ENCODE measurements at regions not wholly inside any gene's neighbourhood (a gene's known extent, or its start where the extent isn't known, plus 50 kb on each side); places are given as distances from the start of the nearest gene placed in this dataset.

DNA sequence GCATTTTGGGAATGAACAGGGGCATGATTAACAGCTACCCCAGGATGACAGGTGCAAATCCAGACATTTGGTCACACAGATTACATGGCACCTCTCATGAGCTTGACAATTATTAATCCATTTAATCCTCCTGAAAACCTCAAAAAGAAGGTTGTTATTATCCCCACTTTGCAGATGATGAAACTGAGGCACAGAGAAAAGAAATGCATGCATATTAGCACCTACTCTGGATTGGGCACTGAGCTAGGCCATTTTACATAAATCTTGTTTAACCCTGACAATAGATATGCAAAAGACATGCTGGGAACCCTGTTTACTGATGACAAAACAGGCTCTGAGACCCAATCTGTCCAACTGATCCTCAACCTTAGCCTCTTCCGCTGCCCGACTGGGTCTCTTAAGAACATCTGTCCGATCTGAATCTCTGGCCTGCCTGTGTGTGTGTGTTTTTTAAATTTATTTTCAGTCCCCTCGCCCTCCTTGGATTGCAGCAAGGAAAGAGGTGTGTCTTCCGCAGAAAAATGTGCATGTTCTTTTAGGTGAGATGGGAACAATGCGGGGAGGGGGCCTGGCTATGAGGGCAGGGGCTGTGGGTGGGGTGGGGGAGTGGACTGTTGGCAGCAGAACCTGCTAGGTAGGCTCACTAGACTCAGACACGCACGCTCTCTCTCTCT is 162.5 kb downstream of the WNT7A start:
- H3K36me3 ChIP-seq = no peaks in the 10 kb centered on the region
- no peak overlapping the region for H3K4me3 ChIP-seq
- H3K4me1 ChIP-seq = no peaks in the 10 kb centered on the region
- H3K9me3 ChIP-seq = peaks cover 0 to 4% of the 10 kb centered on the region in 2 donors
- DNase-seq (ENCODE audit: low spot score) = no peak
- H3K27me3 ChIP-seq = no peaks in the 10 kb centered on the region
- H3K27ac ChIP-seq = no peak overlapping the region
- TF ChIP-seq, protein P1, sequence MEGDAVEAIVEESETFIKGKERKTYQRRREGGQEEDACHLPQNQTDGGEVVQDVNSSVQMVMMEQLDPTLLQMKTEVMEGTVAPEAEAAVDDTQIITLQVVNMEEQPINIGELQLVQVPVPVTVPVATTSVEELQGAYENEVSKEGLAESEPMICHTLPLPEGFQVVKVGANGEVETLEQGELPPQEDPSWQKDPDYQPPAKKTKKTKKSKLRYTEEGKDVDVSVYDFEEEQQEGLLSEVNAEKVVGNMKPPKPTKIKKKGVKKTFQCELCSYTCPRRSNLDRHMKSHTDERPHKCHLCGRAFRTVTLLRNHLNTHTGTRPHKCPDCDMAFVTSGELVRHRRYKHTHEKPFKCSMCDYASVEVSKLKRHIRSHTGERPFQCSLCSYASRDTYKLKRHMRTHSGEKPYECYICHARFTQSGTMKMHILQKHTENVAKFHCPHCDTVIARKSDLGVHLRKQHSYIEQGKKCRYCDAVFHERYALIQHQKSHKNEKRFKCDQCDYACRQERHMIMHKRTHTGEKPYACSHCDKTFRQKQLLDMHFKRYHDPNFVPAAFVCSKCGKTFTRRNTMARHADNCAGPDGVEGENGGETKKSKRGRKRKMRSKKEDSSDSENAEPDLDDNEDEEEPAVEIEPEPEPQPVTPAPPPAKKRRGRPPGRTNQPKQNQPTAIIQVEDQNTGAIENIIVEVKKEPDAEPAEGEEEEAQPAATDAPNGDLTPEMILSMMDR (IDR thresholded peaks at IDR 0.05) = no peak

DNA sequence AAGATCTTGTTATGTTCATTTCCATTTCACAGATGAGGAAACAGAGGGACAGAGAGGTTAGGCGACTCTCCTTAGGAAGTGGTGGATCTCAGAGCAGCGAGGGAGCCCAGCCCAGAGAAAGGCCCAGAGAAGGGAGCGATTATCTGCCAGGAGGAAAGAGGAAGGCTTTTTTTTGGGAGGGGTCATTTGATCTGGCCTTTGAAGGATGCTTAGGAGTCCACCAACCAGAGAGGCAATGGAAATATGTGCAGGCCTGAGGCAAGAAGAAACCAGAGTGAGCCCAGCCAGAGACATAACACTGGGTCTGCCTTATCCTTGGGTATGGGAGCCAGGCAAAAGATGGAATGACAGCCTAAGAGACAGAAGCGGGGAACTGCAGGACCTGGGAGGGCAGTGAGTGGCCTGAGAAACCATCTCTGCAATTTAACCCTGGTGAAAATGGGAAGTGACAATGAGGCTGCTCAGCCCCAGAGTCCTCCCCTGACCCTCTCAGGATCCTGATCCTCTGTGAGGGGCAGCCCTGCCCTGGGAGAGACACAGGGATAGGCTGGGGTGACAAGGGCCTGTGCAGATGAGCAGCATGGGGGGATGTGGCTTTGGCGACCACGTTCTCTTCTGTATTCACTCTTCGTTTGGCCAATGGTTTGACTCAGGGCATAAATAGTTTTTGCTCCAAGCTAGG is 163.2 kb downstream of the WNT7A start:
- Histone ChIP-seq H3K9me3 (no peaks in the 10 kb centered on the region), H3K36me3 (no peaks in the 10 kb centered on the region), H3K4me1 (no peaks in the 10 kb centered on the region), H3K27ac (no peak overlapping the region), H3K27me3 (no peaks in the 10 kb centered on the region), H3K4me3 (no peak overlapping the region)
- peak; percentile 49 for DNase-seq (ENCODE audit: low spot score)
- TF ChIP-seq, protein P1 (IDR thresholded peaks at IDR 0.05) = no peak

DNA sequence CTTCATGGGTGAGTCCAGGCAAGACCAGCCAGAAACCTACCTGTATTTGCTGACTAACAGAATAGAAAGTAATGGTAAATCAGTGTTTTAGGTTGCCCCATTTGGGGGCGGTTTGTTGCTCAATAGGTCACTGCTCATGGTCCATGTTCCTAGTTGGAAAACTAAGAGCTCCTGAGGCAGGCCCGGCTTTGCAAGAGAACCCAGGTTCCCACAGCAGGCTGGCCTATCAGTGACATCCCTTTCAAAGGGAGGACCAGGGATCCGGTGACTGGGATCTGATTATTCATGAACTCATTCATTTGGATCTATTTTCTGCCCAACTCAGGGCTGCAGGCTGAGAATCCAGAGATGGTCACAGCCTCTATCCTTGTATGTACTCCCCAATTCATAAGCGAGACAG is 163.9 kb downstream of the WNT7A start:
- Histone ChIP-seq H3K4me1 (no peaks in the 10 kb centered on the region), H3K4me3 (no peak overlapping the region), H3K36me3 (no peaks in the 10 kb centered on the region), H3K27me3 (no peaks in the 10 kb centered on the region), H3K27ac (no peak overlapping the region), H3K9me3 (no peaks in the 10 kb centered on the region)
- peak; percentile 34 for DNase-seq (ENCODE audit: low spot score)
- TF ChIP-seq, protein P1 (IDR thresholded peaks at IDR 0.05) = no peak

DNA sequence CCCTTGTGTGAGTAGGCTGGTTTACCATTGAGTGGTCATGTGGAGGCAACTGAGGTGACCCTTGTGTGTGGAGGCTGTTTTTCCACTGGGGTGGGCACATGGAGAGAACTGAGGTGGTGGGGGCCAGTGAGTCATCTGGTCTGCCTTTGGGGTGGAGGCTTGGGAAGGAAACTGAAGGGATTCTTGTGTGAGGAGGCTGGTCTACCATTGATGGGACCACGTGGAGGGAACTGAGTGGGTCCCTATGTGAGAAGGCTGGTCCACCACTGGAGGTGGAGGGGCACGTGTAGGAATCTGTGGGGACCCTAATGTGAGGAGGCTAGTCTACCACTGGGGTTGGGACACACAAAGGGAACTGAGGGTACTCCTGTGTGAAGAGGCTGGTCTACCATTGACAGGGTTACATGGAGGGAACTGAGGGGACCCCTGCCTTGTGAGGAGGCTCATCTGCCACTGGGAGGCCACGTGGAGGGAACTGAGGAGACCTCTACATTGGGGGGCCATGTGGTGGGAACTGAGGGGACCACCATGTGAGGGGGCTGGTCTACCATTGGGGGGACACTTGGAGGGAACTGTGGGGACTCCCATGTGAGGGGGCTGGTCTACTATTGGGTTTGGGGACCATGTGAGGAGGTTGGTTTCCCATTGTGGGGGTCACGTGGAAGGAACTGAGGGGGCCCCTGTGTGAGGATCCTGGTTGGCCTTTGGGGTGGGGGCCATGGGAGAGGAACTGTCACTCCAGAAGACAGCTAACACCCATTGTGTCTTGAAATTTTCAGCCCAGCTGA is 164.5 kb downstream of the WNT7A start:
- no peak for DNase-seq (ENCODE audit: low spot score)
- Histone ChIP-seq H3K36me3 (no peaks in the 10 kb centered on the region), H3K27me3 (no peaks in the 10 kb centered on the region), H3K4me3 (no peak overlapping the region), H3K4me1 (no peaks in the 10 kb centered on the region), H3K9me3 (no peaks in the 10 kb centered on the region), H3K27ac (no peak overlapping the region)
- TF ChIP-seq, protein P1 (IDR thresholded peaks at IDR 0.05) = no peak

DNA sequence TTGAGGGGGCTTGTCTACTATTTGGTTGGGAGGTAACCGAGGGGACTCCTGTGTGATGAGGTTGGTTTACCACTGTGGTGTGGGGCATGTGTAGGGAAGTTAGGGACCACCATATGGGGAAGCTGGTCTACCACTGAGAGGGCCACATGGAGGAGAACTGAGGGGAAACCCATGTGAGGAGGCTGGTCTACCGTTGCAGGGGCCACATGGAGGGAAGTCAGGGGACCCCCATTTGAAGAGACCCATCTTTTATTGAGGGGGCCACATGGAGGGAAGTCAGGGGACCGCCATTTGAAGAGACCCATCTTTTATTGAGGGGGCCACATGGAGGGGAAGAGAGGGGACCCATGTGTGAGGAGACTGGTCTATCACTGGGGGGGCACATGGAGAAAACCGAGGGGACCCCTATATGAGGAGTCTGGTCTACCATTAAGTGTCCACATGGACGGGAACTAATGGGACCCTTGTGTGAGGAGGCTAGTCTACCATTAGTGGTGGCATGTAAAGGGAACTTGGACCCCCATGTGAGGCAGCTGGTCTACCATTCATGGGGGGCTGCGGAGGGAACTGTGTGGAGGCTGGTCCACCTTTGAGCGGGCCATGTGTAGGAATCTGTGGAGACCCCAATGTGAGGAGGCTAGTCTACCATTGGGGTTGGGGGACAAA is 165.5 kb downstream of the FBLN2 start:
- Histone ChIP-seq H3K36me3 (no peaks in the 10 kb centered on the region), H3K27me3 (no peaks in the 10 kb centered on the region), H3K4me3 (no peak overlapping the region), H3K27ac (no peak overlapping the region), H3K4me1 (no peaks in the 10 kb centered on the region), H3K9me3 (no peaks in the 10 kb centered on the region)
- DNase-seq (ENCODE audit: low spot score) = peak; percentile 32
- TF ChIP-seq, protein P1 (IDR thresholded peaks at IDR 0.05) = no peak

Data from right atrium auricular region (tissue), 2 donors.